Transverse colon (tissue), 4 donors: ENCODE measurements at regions not wholly inside any gene's neighbourhood (a gene's known extent, or its start where the extent isn't known, plus 50 kb on each side); places are given as distances from the start of the nearest gene placed in this dataset.

Experiments used
- DNase-seq: peaks from one replicate; pipeline ENCODE4 v3.0.0-alpha.2; 2019
- H3K27ac ChIP-seq, 4 donors: fragments of 200-600 bp; sonication (generic); 2 replicates each; pipeline ENCODE4 v1.5.1; 2016 to 2018; ENCODE audit warnings: inconsistent platforms in 4 of 4
- H3K27me3 ChIP-seq: fragments of 200-600 bp; sonication (generic); 2 replicates; pipeline ENCODE4 v1.5.1; 2017; ENCODE audit warnings: inconsistent platforms
- H3K36me3 ChIP-seq, 4 donors: fragments of 200-600 bp; sonication (generic); 2 replicates each; pipeline ENCODE4 v1.5.1; 2017 to 2019; ENCODE audit warnings: inconsistent platforms in 4 of 4
- H3K4me1 ChIP-seq, 4 donors: fragments of 200-600 bp; sonication (generic); 2 replicates each; pipeline ENCODE4 v1.5.1; 2017 to 2020; ENCODE audit warnings: inconsistent platforms in 4 of 4
- H3K4me3 ChIP-seq, 4 donors: fragments of 200-600 bp; sonication (generic); 1 replicate in 1 of 4; 2 replicates in 3 of 4; pipeline versions ENCODE4 v1.5.1 to v1.6.1; 2017 to 2019; ENCODE audit warnings: inconsistent platforms in 4 of 4
- H3K9me3 ChIP-seq, 2 donors: fragments of 200-600 bp; sonication (generic); 2 replicates each; pipeline ENCODE4 v1.5.1; 2017 to 2019; ENCODE audit warnings: inconsistent platforms in 2 of 2
- EP300 ChIP-seq: sonication (generic); formaldehyde crosslinking; IDR thresholded peaks from one replicate; pipeline ENCODE4 v1.6.1; 2017; ENCODE audit warnings: antibody characterized with exemption, low read depth
- POLR2A ChIP-seq: fragments of 450-650 bp; IDR thresholded peaks from one replicate; pipeline ENCODE4 v1.6.1; 2016; ENCODE audit warnings: antibody characterized with exemption, mild to moderate bottlenecking, moderate library complexity
- POLR2AphosphoS5 ChIP-seq, 3 donors: sonication (generic); formaldehyde crosslinking; IDR thresholded peaks; one replicate each; pipeline ENCODE4 v1.6.1; 2016; ENCODE audit warnings: antibody characterized with exemption in 3 of 3
- WGBS, 2 donors: methylation state at CpG; one replicate each; pipeline ENCODE4 v1.1.5; 2018; ENCODE audit warnings: low coverage in 1 of 2; 5-methylcytosine and 5-hydroxymethylcytosine counted together
- in situ Hi-C, 4 donors: fragments of 200-750 bp; cut with MboI; loops; one replicate each; pipeline versions ENCODE4 v1.15.0 to v1.15.1; 2017; ENCODE audit warnings: low sequenced_read_pairs in 3 of 4, low pct_ligation_motif_present in 1 of 4, low pct_unique_long_range_greater_than_20kb in 1 of 4
- intact Hi-C: fragments of 100-400 bp; cut with DNase I; formaldehyde crosslinking; loops from one replicate; pipeline ENCODE4 v1.15.1; 2023; ENCODE audit warnings: low total_unique reads
- TF ChIP-seq, protein P1 (sequence below), 5 experiments: fragments of 200-600 bp in 3 of 5; fragments of 450-650 bp in 2 of 5; sonication (generic) in 3 of 5; IDR thresholded peaks; 1 replicate in 2 of 5; 2 replicates in 3 of 5; pipeline ENCODE4 v1.5.1; 2016 to 2017; ENCODE audit warnings: antibody characterized with exemption in 5 of 5, inconsistent platforms in 3 of 5, mild to moderate bottlenecking in 2 of 5, moderate library complexity in 1 of 5

DNA sequence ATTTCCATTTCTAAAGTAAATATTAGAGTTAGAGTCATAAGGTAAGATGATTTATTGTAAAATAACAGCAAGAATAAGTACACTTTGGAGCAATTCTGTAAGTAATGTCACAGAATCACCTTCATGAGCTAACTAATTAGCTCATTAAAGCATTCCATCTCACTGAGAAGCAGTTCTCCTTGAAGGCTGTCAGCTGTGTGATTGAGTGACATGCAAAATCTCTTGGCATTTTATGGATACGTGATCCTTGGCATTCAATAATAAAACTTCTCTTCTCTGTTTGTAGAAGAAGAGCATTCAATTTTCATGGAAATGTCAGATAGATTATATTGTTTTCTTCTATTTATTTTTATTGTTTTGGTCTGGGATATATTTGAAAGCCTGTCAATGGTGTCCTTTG lies 1389.3 kb downstream of the GATA3 start:
- no peaks in the 10 kb centered on the region for H3K9me3 ChIP-seq
- H3K4me1 ChIP-seq: no peaks in the 10 kb centered on the region
- no peak for DNase-seq
- H3K36me3 ChIP-seq: no peaks in the 10 kb centered on the region
- no peaks in the 10 kb centered on the region for H3K27me3 ChIP-seq
- TF ChIP-seq, protein P1, sequence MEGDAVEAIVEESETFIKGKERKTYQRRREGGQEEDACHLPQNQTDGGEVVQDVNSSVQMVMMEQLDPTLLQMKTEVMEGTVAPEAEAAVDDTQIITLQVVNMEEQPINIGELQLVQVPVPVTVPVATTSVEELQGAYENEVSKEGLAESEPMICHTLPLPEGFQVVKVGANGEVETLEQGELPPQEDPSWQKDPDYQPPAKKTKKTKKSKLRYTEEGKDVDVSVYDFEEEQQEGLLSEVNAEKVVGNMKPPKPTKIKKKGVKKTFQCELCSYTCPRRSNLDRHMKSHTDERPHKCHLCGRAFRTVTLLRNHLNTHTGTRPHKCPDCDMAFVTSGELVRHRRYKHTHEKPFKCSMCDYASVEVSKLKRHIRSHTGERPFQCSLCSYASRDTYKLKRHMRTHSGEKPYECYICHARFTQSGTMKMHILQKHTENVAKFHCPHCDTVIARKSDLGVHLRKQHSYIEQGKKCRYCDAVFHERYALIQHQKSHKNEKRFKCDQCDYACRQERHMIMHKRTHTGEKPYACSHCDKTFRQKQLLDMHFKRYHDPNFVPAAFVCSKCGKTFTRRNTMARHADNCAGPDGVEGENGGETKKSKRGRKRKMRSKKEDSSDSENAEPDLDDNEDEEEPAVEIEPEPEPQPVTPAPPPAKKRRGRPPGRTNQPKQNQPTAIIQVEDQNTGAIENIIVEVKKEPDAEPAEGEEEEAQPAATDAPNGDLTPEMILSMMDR (IDR thresholded peaks at IDR 0.05): no peak
- no peak for TF ChIP-seq POLR2A
- TF ChIP-seq EP300: no peak
- no peak for TF ChIP-seq POLR2AphosphoS5 (IDR thresholded peaks at IDR 0.05)
- H3K27ac ChIP-seq: no peak overlapping the region
- WGBS, 2 donors: 14 to 62% methylated on average over 1 of the region's 1 CpG
- no peak overlapping the region for H3K4me3 ChIP-seq
- in situ Hi-C loops (no loop called here), intact Hi-C loops (no loop called here)

DNA sequence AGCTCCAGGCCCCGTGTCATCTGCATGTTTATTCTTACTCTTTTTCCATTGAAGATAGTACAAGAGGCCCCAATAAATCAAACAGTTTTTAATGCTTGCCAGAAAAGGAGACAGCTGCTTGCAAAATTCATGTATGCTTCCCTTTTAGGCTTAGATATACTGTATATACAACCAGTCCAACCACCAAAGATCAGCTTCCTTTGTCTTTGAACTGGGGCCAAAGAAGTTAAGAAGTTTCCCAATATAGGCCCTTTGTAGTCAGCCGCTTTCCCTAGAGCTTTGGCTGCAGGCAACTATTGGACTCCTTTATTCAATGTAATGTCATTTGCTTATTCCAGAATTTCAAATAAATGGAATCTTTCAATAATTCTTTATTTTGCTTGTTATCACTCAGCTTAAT lies 1395.0 kb downstream of the GATA3 start:
- H3K27ac ChIP-seq: no peak overlapping the region
- no peaks in the 10 kb centered on the region for H3K4me1 ChIP-seq
- DNase-seq: no peak
- intact Hi-C loops: no loop called here
- H3K27me3 ChIP-seq: no peaks in the 10 kb centered on the region
- TF ChIP-seq EP300 (no peak), POLR2A (no peak), POLR2AphosphoS5 (IDR thresholded peaks at IDR 0.05) (no peak)
- TF ChIP-seq, protein P1 (IDR thresholded peaks at IDR 0.05): no peak
- no peaks in the 10 kb centered on the region for H3K36me3 ChIP-seq
- 64 to 68% methylated on average over 2 of the region's 2 CpGs for WGBS, 2 donors
- H3K9me3 ChIP-seq: peaks cover 0 to 8% of the 10 kb centered on the region in 2 donors
- no peak overlapping the region for H3K4me3 ChIP-seq
- in situ Hi-C loops: no loop called here

DNA sequence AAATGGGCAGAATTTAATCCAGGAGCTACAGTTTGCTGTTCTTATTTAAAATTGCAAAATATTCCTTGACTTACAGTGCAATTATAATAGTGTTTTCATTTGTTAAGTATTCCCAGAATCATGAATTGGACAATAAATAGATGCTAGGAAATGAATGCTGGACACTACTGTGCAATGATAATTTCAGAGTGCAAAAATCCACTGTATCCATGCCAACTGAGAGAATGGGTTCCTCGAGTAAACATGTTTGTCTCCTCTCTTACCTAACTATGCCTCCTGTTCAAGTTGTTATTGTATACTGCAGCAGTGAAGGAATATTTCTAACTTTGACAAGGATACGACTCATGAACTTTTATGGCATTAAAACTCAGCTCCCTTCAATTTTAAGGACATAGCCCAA lies 1396.3 kb downstream of the GATA3 start:
- DNase-seq: no peak
- in situ Hi-C loops (no loop called here), intact Hi-C loops (no loop called here)
- H3K4me3 ChIP-seq: no peak overlapping the region
- WGBS, 2 donors: 25 to 50% methylated on average over 2 of the region's 2 CpGs
- no peaks in the 10 kb centered on the region for H3K27me3 ChIP-seq
- peaks cover 0 to 9% of the 10 kb centered on the region in 2 donors for H3K9me3 ChIP-seq
- no peaks in the 10 kb centered on the region for H3K4me1 ChIP-seq
- no peak overlapping the region for H3K27ac ChIP-seq
- no peaks in the 10 kb centered on the region for H3K36me3 ChIP-seq
- TF ChIP-seq EP300 (no peak), POLR2AphosphoS5 (IDR thresholded peaks at IDR 0.05) (no peak), POLR2A (no peak)
- TF ChIP-seq, protein P1 (IDR thresholded peaks at IDR 0.05): no peak

GRCh38 chr10:9451211-9451773 lies 1396.8 kb downstream of the GATA3 start:
- WGBS, 2 donors: 40 to 94% methylated on average over 2 of the region's 2 CpGs
- Histone ChIP-seq H3K4me3 (no peak overlapping the region), H3K27ac (no peak overlapping the region), H3K4me1 (no peaks in the 10 kb centered on the region), H3K36me3 (no peaks in the 10 kb centered on the region), H3K9me3 (peaks cover 0 to 9% of the 10 kb centered on the region in 2 donors), H3K27me3 (no peaks in the 10 kb centered on the region)
- DNase-seq: no peak
- in situ Hi-C loops (no loop called here), intact Hi-C loops (no loop called here)
- TF ChIP-seq POLR2AphosphoS5 (IDR thresholded peaks at IDR 0.05) (no peak), EP300 (no peak), POLR2A (no peak)
- TF ChIP-seq, protein P1 (IDR thresholded peaks at IDR 0.05): no peak
